ENCODE measurements at regions not wholly inside any gene's neighbourhood (a gene's known extent, or its start where the extent isn't known, plus 50 kb on each side); places are given as distances from the start of the nearest gene placed in this dataset.

GRCh38 chr5:65068410-65068809 is 299.7 kb downstream of the CWC27 start:
- no peak for DNase-seq
- Mint-ChIP-seq H3K9me3 (no peaks in the 10 kb centered on the region), H3K27ac (peak overlapping the region; percentile 66)

GRCh38 chr5:65070026-65070425 is 301.3 kb downstream of the CWC27 start:
- Mint-ChIP-seq H3K4me1 (ENCODE audit: low read depth) (no peaks in the 10 kb centered on the region), H3K27me3 (ENCODE audit: low read depth) (peaks cover 15% of the 10 kb centered on the region), H3K36me3 (ENCODE audit: insufficient read depth in 2 of 2) (no peaks in the 10 kb centered on the region), H3K9me3 (no peaks in the 10 kb centered on the region), H3K4me3 (no peak overlapping the region), H3K27ac (no peak overlapping the region)
- DNase-seq (no peak), ATAC-seq (replicated peaks in 1 of 2) (no peak)

More at GRCh38 chr5:65068410-65068809, 299.7 kb downstream of the CWC27 start:
- ATAC-seq (replicated peaks in 1 of 2): no peak
- no peaks in the 10 kb centered on the region for H3K4me1 Mint-ChIP-seq (ENCODE audit: low read depth)
- no peaks in the 10 kb centered on the region for H3K36me3 Mint-ChIP-seq (ENCODE audit: insufficient read depth in 2 of 2)
- H3K27me3 Mint-ChIP-seq (ENCODE audit: low read depth): peaks cover 18% of the 10 kb centered on the region
- H3K4me3 Mint-ChIP-seq: no peak overlapping the region

GRCh38 chr5:65072850-65073249 is 304.1 kb downstream of the CWC27 start:
- Mint-ChIP-seq H3K4me3 (no peak overlapping the region), H3K36me3 (ENCODE audit: insufficient read depth in 2 of 2) (no peaks in the 10 kb centered on the region), H3K27ac (no peak overlapping the region), H3K27me3 (ENCODE audit: low read depth) (peaks cover 11% of the 10 kb centered on the region), H3K4me1 (ENCODE audit: low read depth) (peaks cover 17% of the 10 kb centered on the region), H3K9me3 (no peaks in the 10 kb centered on the region)
- ATAC-seq (replicated peaks in 1 of 2): no peak
- no peak for DNase-seq

- peaks cover 15% of the 10 kb centered on the region for H3K27me3 Mint-ChIP-seq (ENCODE audit: low read depth)
- no peak for ATAC-seq (replicated peaks in 1 of 2)
- no peak overlapping the region for H3K27ac Mint-ChIP-seq
Observed at GRCh38 chr5:65073250-65073661, 304.5 kb downstream of the CWC27 start.

GRCh38 chr5:65075623-65076250 is 307.0 kb downstream of the CWC27 start:
- H3K27ac Mint-ChIP-seq: no peak overlapping the region

More at GRCh38 chr5:65073250-65073661, 304.5 kb downstream of the CWC27 start:
- Mint-ChIP-seq H3K9me3 (no peaks in the 10 kb centered on the region), H3K4me1 (ENCODE audit: low read depth) (peaks cover 20% of the 10 kb centered on the region), H3K36me3 (ENCODE audit: insufficient read depth in 2 of 2) (no peaks in the 10 kb centered on the region), H3K4me3 (no peak overlapping the region)
- no peak for DNase-seq

GRCh38 chr5:65076251-65076869 is 307.6 kb downstream of the CWC27 start:
- peaks cover 13% of the 10 kb centered on the region for H3K27me3 Mint-ChIP-seq (ENCODE audit: low read depth)
- H3K4me3 Mint-ChIP-seq: no peak overlapping the region
- no peaks in the 10 kb centered on the region for H3K9me3 Mint-ChIP-seq
- no peaks in the 10 kb centered on the region for H3K36me3 Mint-ChIP-seq (ENCODE audit: insufficient read depth in 2 of 2)
- no peak overlapping the region for H3K27ac Mint-ChIP-seq
- H3K4me1 Mint-ChIP-seq (ENCODE audit: low read depth): peaks cover 26% of the 10 kb centered on the region
- ATAC-seq (replicated peaks in 1 of 2) (peak; percentile 94 to 95), DNase-seq (peak; percentile 63 to 65)

More at GRCh38 chr5:65075623-65076250, 307.0 kb downstream of the CWC27 start:
- ATAC-seq (replicated peaks in 1 of 2): no peak
- no peaks in the 10 kb centered on the region for H3K9me3 Mint-ChIP-seq
- no peak overlapping the region for H3K4me3 Mint-ChIP-seq
- peaks cover 13% of the 10 kb centered on the region for H3K27me3 Mint-ChIP-seq (ENCODE audit: low read depth)
- no peaks in the 10 kb centered on the region for H3K36me3 Mint-ChIP-seq (ENCODE audit: insufficient read depth in 2 of 2)
- H3K4me1 Mint-ChIP-seq (ENCODE audit: low read depth): peaks cover 26% of the 10 kb centered on the region
- no peak for DNase-seq

GRCh38 chr5:65077653-65078052 is 308.9 kb downstream of the CWC27 start:
- Mint-ChIP-seq H3K4me1 (ENCODE audit: low read depth) (peaks cover 26% of the 10 kb centered on the region), H3K36me3 (ENCODE audit: insufficient read depth in 2 of 2) (no peaks in the 10 kb centered on the region), H3K4me3 (no peak overlapping the region), H3K27me3 (ENCODE audit: low read depth) (peaks cover 13% of the 10 kb centered on the region), H3K9me3 (no peaks in the 10 kb centered on the region), H3K27ac (peak overlapping the region; percentile 3)
- ATAC-seq (replicated peaks in 1 of 2): no peak
- no peak for DNase-seq

GRCh38 chr5:65078331-65078730 is 309.6 kb downstream of the CWC27 start:
- Mint-ChIP-seq H3K27ac (no peak overlapping the region), H3K4me3 (no peak overlapping the region), H3K27me3 (ENCODE audit: low read depth) (peaks cover 13% of the 10 kb centered on the region), H3K4me1 (ENCODE audit: low read depth) (peaks cover 26% of the 10 kb centered on the region), H3K36me3 (ENCODE audit: insufficient read depth in 2 of 2) (no peaks in the 10 kb centered on the region), H3K9me3 (no peaks in the 10 kb centered on the region)
- DNase-seq (no peak), ATAC-seq (replicated peaks in 1 of 2) (no peak)

GRCh38 chr5:65081071-65081470 is 312.3 kb downstream of the CWC27 start:
- Mint-ChIP-seq H3K9me3 (no peaks in the 10 kb centered on the region), H3K27ac (no peak overlapping the region), H3K36me3 (ENCODE audit: insufficient read depth in 2 of 2) (no peaks in the 10 kb centered on the region), H3K27me3 (ENCODE audit: low read depth) (peaks cover 13% of the 10 kb centered on the region), H3K4me3 (no peak overlapping the region), H3K4me1 (ENCODE audit: low read depth) (peaks cover 23% of the 10 kb centered on the region)
- ATAC-seq (replicated peaks in 1 of 2): no peak
- no peak for DNase-seq

GRCh38 chr5:65084795-65085515 is 316.2 kb downstream of the CWC27 start:
- Mint-ChIP-seq H3K4me1 (ENCODE audit: low read depth) (peaks cover 3% of the 10 kb centered on the region), H3K36me3 (ENCODE audit: insufficient read depth in 2 of 2) (no peaks in the 10 kb centered on the region), H3K9me3 (no peaks in the 10 kb centered on the region), H3K27ac (no peak overlapping the region), H3K4me3 (no peak overlapping the region), H3K27me3 (ENCODE audit: low read depth) (peaks cover 3% of the 10 kb centered on the region)
- DNase-seq: no peak
- no peak for ATAC-seq (replicated peaks in 1 of 2)

GRCh38 chr5:65085516-65085850 is 316.8 kb downstream of the CWC27 start:
- no peaks in the 10 kb centered on the region for H3K4me1 Mint-ChIP-seq (ENCODE audit: low read depth)
- no peaks in the 10 kb centered on the region for H3K9me3 Mint-ChIP-seq
- no peak overlapping the region for H3K27ac Mint-ChIP-seq
- DNase-seq: no peak
- H3K27me3 Mint-ChIP-seq (ENCODE audit: low read depth): peaks cover 6% of the 10 kb centered on the region
- H3K36me3 Mint-ChIP-seq (ENCODE audit: insufficient read depth in 2 of 2): peaks cover 0 to under 1% of the 10 kb centered on the region in 2 donors
- no peak for ATAC-seq (replicated peaks in 1 of 2)
- H3K4me3 Mint-ChIP-seq: no peak overlapping the region

- Mint-ChIP-seq H3K4me1 (ENCODE audit: low read depth) (no peaks in the 10 kb centered on the region), H3K9me3 (peaks cover 0 to 2% of the 10 kb centered on the region in 2 donors), H3K27me3 (ENCODE audit: low read depth) (peaks cover 6% of the 10 kb centered on the region), H3K4me3 (no peak overlapping the region), H3K36me3 (ENCODE audit: insufficient read depth in 2 of 2) (peaks cover 0 to 3% of the 10 kb centered on the region in 2 donors), H3K27ac (no peak overlapping the region)
- ATAC-seq (replicated peaks in 1 of 2): peak in 1 of 2 donors; percentile 38
- no peak for DNase-seq
Observed at GRCh38 chr5:65086234-65086890, 317.6 kb downstream of the CWC27 start.

- H3K27ac Mint-ChIP-seq: no peak overlapping the region
- H3K36me3 Mint-ChIP-seq (ENCODE audit: insufficient read depth in 2 of 2): peaks cover 0 to 3% of the 10 kb centered on the region in 2 donors
- H3K9me3 Mint-ChIP-seq: peaks cover 0 to 2% of the 10 kb centered on the region in 2 donors
- DNase-seq (no peak), ATAC-seq (replicated peaks in 1 of 2) (no peak)
- no peak overlapping the region for H3K4me3 Mint-ChIP-seq
- peaks cover 6% of the 10 kb centered on the region for H3K27me3 Mint-ChIP-seq (ENCODE audit: low read depth)
- H3K4me1 Mint-ChIP-seq (ENCODE audit: low read depth): no peaks in the 10 kb centered on the region
Observed at GRCh38 chr5:65087154-65087553, 318.4 kb downstream of the CWC27 start.
